B cell (primary cell): ENCODE measurements at regions not wholly inside any gene's neighbourhood (a gene's known extent, or its start where the extent isn't known, plus 50 kb on each side); places are given as distances from the start of the nearest gene placed in this dataset.

ENCODE experiments used
- ATAC-seq: fragments of 200-7000 bp; cut with Tn5 transposase; one replicate; pipeline ENCODE4 v1.10.0; 2021; ENCODE audit warnings: low read depth, mild to moderate bottlenecking, moderate number of reproducible peaks, moderate library complexity
- CTCF ChIA-PET: fragments of 350-600 bp; sonication (Branson Sonifier 250); formaldehyde crosslinking; loops from one replicate; lab custom pipeline; 2021; ENCODE audit warnings: antibody characterized with exemption, inconsistent platforms; lab: Charles Lee
- POLR2A ChIA-PET: fragments of 350-600 bp; sonication (Branson Sonifier 250); formaldehyde crosslinking; loops from one replicate; lab custom pipeline; 2021; ENCODE audit warnings: antibody characterized with exemption; lab: Charles Lee
- DNase-seq: peaks from one replicate; pipeline ENCODE4 v3.0.0; 2013
- H2AFZ ChIP-seq: 2 replicates; pipeline ENCODE4 v1.6.1; 2012; ENCODE audit warnings: mild to moderate bottlenecking, low read depth, low read length; ENCODE audit not compliant: insufficient read depth, poor library complexity, severe bottlenecking
- H3K27ac ChIP-seq, 2 donors: 1 replicate in 1 of 2; 2 replicates in 1 of 2; pipeline ENCODE4 v1.5.1; 2012 to 2013; ENCODE audit warnings: low read length in 2 of 2, mild to moderate bottlenecking in 2 of 2, moderate library complexity in 1 of 2
- H3K27me3 ChIP-seq, 4 experiments: fragments of 200-600 bp in 1 of 4; sonication (generic) in 1 of 4; replicated peaks in 1 of 4; 1 replicate in 2 of 4; 2 replicates in 2 of 4; pipeline versions ENCODE4 v1.6.1 to v1.7.0; 2013 to 2016; ENCODE audit warnings: low read length in 3 of 4, mild to moderate bottlenecking in 2 of 4, mixed read lengths in 1 of 4, moderate library complexity in 1 of 4; ENCODE audit not compliant: insufficient read depth in 4 of 4, control insufficient read depth in 3 of 4; ENCODE audit errors: control extremely low read depth in 1 of 4
- H3K36me3 ChIP-seq, 2 experiments: replicated peaks in 1 of 2; 1 replicate in 1 of 2; 2 replicates in 1 of 2; pipeline versions ENCODE4 v1.6.1 to v1.7.1; 2013; ENCODE audit warnings: low read length in 1 of 2; ENCODE audit not compliant: insufficient read depth in 2 of 2, control insufficient read depth in 1 of 2; ENCODE audit errors: control extremely low read depth in 1 of 2, extremely low read depth in 1 of 2
- H3K4me1 ChIP-seq, 2 donors: fragments of 200-600 bp in 1 of 2; sonication (generic) in 1 of 2; 1 replicate in 1 of 2; 2 replicates in 1 of 2; pipeline versions ENCODE4 v1.5.1 to v1.6.1; 2013 to 2017; ENCODE audit warnings: low read length in 2 of 2; ENCODE audit not compliant: control insufficient read depth in 2 of 2, insufficient read depth in 2 of 2
- H3K4me2 ChIP-seq: replicated peaks from 2 replicates; pipeline ENCODE3; 2012; ENCODE audit warnings: mild to moderate bottlenecking, low read depth, low read length; ENCODE audit not compliant: poor library complexity, severe bottlenecking
- H3K4me3 ChIP-seq, 5 experiments: fragments of 200-600 bp in 1 of 5; sonication (generic) in 1 of 5; 1 replicate in 3 of 5; 2 replicates in 2 of 5; pipeline versions ENCODE4 v1.5.1 to v1.7.0; 2011 to 2016; ENCODE audit warnings: low read length in 4 of 5, mild to moderate bottlenecking in 4 of 5, low read depth in 2 of 5, control low read depth in 1 of 5, moderate library complexity in 1 of 5; ENCODE audit not compliant: insufficient read depth in 1 of 5; ENCODE audit errors: control extremely low read depth in 1 of 5, extremely low read depth in 1 of 5
- H3K79me2 ChIP-seq: fragments of 200-600 bp; sonication (generic); one replicate; pipeline ENCODE4 v1.6.0; 2016; ENCODE audit warnings: low read length; ENCODE audit not compliant: control insufficient read depth, insufficient read depth
- H3K9ac ChIP-seq: fragments of 200-600 bp; sonication (generic); 2 replicates; pipeline ENCODE4 v1.6.1; 2017; ENCODE audit warnings: mild to moderate bottlenecking, low read length, moderate library complexity
- H3K9me3 ChIP-seq, 3 donors: one replicate each; pipeline versions ENCODE4 v1.6.1 to v1.7.1; 2013; ENCODE audit warnings: low read length in 2 of 3; ENCODE audit not compliant: control insufficient read depth in 2 of 3, insufficient read depth in 1 of 3; ENCODE audit errors: control extremely low read depth in 1 of 3
- H4K20me1 ChIP-seq: 2 replicates; pipeline ENCODE4 v1.6.0; 2012; ENCODE audit warnings: mild to moderate bottlenecking, low read length; ENCODE audit not compliant: insufficient read depth, control insufficient read depth, poor library complexity, severe bottlenecking
- H3K27ac Mint-ChIP-seq: one replicate; pipeline ENCODE4 v1.8.0; 2021; ENCODE audit warnings: mixed read lengths
- H3K27me3 Mint-ChIP-seq: one replicate; pipeline ENCODE4 v1.8.0; 2021; ENCODE audit warnings: mixed read lengths
- H3K4me1 Mint-ChIP-seq: one replicate; pipeline ENCODE4 v1.8.0; 2021; ENCODE audit warnings: mixed read lengths
- H3K4me3 Mint-ChIP-seq: one replicate; pipeline ENCODE4 v1.8.0; 2021; ENCODE audit warnings: mixed read lengths
- H3K9me3 Mint-ChIP-seq: one replicate; pipeline ENCODE4 v1.8.0; 2022; ENCODE audit warnings: mixed read lengths; ENCODE audit not compliant: insufficient read depth
- EZH2 ChIP-seq: IDR thresholded peaks from 2 replicates; pipeline ENCODE4 v1.6.1; 2012; ENCODE audit warnings: borderline replicate concordance, low read depth, mild to moderate bottlenecking, moderate library complexity, low read length; ENCODE audit not compliant: insufficient read depth, poor library complexity, severe bottlenecking
- WGBS: methylation state at CpG from one replicate; pipeline ENCODE4 v1.1.5; 2013; ENCODE audit warnings: missing lambda C conversion rate; ENCODE audit not compliant: insufficient coverage; 5-methylcytosine and 5-hydroxymethylcytosine counted together
- intact Hi-C: fragments of 100-400 bp; cut with micrococcal nuclease; formaldehyde crosslinking; loops from one replicate; pipeline ENCODE4 v1.10.0; 2022
- TF ChIP-seq, protein P1 (sequence below): fragments of 200-600 bp; IDR thresholded peaks from one replicate; pipeline ENCODE4 v1.8.0; 2022; ENCODE audit warnings: antibody characterized with exemption, mild to moderate bottlenecking

DNA sequence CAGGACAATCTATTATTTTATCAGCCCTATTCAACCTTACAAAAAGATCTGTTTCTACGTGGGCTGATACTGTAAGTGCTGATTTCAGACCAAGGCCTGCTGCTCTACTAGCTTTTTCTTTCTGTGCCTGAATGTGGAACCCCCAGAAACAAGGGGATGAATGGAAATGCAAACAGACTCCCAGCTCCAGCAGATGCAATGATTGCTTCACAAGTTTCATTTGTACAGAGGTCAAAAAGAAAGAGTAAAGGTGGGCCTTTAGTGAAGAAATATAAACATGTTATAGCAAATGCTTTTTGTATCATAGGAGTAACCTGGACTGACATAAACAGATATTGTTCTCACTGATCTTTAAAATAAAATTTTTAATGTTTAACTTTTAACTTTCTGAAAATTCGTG lies 130.2 kb upstream of the SLC25A13 start:
- Mint-ChIP-seq H3K9me3 (no peaks in the 10 kb centered on the region), H3K4me3 (no peak overlapping the region), H3K4me1 (no peaks in the 10 kb centered on the region), H3K27me3 (peaks cover 5% of the 10 kb centered on the region), H3K27ac (no peak overlapping the region)
- H3K4me3 ChIP-seq: no peak overlapping the region
- H4K20me1 ChIP-seq: no peaks in the 10 kb centered on the region
- TF ChIP-seq, protein P1, sequence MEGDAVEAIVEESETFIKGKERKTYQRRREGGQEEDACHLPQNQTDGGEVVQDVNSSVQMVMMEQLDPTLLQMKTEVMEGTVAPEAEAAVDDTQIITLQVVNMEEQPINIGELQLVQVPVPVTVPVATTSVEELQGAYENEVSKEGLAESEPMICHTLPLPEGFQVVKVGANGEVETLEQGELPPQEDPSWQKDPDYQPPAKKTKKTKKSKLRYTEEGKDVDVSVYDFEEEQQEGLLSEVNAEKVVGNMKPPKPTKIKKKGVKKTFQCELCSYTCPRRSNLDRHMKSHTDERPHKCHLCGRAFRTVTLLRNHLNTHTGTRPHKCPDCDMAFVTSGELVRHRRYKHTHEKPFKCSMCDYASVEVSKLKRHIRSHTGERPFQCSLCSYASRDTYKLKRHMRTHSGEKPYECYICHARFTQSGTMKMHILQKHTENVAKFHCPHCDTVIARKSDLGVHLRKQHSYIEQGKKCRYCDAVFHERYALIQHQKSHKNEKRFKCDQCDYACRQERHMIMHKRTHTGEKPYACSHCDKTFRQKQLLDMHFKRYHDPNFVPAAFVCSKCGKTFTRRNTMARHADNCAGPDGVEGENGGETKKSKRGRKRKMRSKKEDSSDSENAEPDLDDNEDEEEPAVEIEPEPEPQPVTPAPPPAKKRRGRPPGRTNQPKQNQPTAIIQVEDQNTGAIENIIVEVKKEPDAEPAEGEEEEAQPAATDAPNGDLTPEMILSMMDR: no peak
- TF ChIP-seq EZH2: no peak
- no peak overlapping the region for H2AFZ ChIP-seq
- 80% methylated on average over 1 of the region's 2 CpGs for WGBS
- no peaks in the 10 kb centered on the region for H3K4me1 ChIP-seq
- H3K79me2 ChIP-seq: no peaks in the 10 kb centered on the region
- H3K4me2 ChIP-seq: no peak overlapping the region
- ChIA-PET CTCF (no interaction called here), POLR2A (no interaction called here)
- DNase-seq: no peak
- no peak overlapping the region for H3K9ac ChIP-seq
- intact Hi-C loops: no loop called here
- H3K9me3 ChIP-seq: no peaks in the 10 kb centered on the region
- no peak overlapping the region for H3K27ac ChIP-seq
- no peaks in the 10 kb centered on the region for H3K36me3 ChIP-seq
- no peak for ATAC-seq
- no peaks in the 10 kb centered on the region for H3K27me3 ChIP-seq

DNA sequence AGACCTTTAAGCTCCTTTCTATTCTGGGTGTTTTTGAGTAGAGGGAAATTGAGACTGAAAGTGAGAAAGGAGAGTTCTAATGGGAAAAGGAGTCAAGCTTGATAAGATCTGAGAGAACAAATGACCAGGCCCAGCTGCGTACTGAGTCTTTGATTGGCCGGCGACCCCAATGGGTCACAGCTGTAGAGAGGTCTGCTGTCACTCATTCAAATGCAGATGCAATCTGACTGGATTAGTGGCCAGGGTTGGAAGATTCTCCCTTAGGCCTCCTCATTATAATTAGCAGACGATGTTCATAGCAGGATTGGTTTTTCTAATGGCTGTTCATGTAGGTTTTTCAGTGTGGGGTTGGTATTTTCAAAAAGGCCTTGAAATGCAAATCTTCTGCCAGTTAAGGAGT lies 127.2 kb upstream of the SLC25A13 start:
- no peaks in the 10 kb centered on the region for H4K20me1 ChIP-seq
- ChIA-PET POLR2A (no interaction called here), CTCF (no interaction called here)
- no peaks in the 10 kb centered on the region for H3K9me3 ChIP-seq
- no peak for ATAC-seq
- Mint-ChIP-seq H3K4me1 (no peaks in the 10 kb centered on the region), H3K9me3 (no peaks in the 10 kb centered on the region), H3K27ac (no peak overlapping the region), H3K4me3 (no peak overlapping the region), H3K27me3 (peaks cover 5% of the 10 kb centered on the region)
- no peak overlapping the region for H3K4me2 ChIP-seq
- DNase-seq: no peak
- no peaks in the 10 kb centered on the region for H3K79me2 ChIP-seq
- H3K27me3 ChIP-seq: no peaks in the 10 kb centered on the region
- WGBS: 90% methylated on average over 3 of the region's 4 CpGs
- intact Hi-C loops: no loop called here
- H3K4me3 ChIP-seq: no peak overlapping the region
- no peak overlapping the region for H2AFZ ChIP-seq
- no peak overlapping the region for H3K9ac ChIP-seq
- no peak overlapping the region for H3K27ac ChIP-seq
- TF ChIP-seq, protein P1: no peak
- TF ChIP-seq EZH2: no peak
- H3K4me1 ChIP-seq: no peaks in the 10 kb centered on the region
- no peaks in the 10 kb centered on the region for H3K36me3 ChIP-seq
